MG63 (cell line): ENCODE measurements at regions not wholly inside any gene's neighbourhood (a gene's known extent, or its start where the extent isn't known, plus 50 kb on each side); places are given as distances from the start of the nearest gene placed in this dataset.
"Not testable (repeated sequence)": the region's sequence is repeated elsewhere in the genome, so short reads cannot be mapped to it uniquely, and the experiment has no call there.

Source experiments
- DNase-seq: peaks from one replicate; pipeline ENCODE4 v3.0.0-alpha.2; 2020
- H3K27me3 ChIP-seq: fragments of 250-450 bp; sonication (Bioruptor Pico); 2 replicates; pipeline ENCODE4 v1.5.1; 2020; ENCODE audit warnings: mild to moderate bottlenecking, moderate library complexity
- H3K36me3 ChIP-seq: fragments of 250-450 bp; sonication (Bioruptor Pico); 2 replicates; pipeline ENCODE4 v1.5.1; 2020; ENCODE audit warnings: mild to moderate bottlenecking, moderate library complexity
- H3K4me3 ChIP-seq: fragments of 250-450 bp; sonication (Bioruptor Pico); 2 replicates; pipeline ENCODE4 v1.5.1; 2020; ENCODE audit warnings: mild to moderate bottlenecking, moderate library complexity
- H3K9me3 ChIP-seq: fragments of 250-450 bp; sonication (Bioruptor Pico); 2 replicates; pipeline ENCODE4 v1.5.1; 2020; ENCODE audit warnings: mild to moderate bottlenecking, moderate library complexity

DNA sequence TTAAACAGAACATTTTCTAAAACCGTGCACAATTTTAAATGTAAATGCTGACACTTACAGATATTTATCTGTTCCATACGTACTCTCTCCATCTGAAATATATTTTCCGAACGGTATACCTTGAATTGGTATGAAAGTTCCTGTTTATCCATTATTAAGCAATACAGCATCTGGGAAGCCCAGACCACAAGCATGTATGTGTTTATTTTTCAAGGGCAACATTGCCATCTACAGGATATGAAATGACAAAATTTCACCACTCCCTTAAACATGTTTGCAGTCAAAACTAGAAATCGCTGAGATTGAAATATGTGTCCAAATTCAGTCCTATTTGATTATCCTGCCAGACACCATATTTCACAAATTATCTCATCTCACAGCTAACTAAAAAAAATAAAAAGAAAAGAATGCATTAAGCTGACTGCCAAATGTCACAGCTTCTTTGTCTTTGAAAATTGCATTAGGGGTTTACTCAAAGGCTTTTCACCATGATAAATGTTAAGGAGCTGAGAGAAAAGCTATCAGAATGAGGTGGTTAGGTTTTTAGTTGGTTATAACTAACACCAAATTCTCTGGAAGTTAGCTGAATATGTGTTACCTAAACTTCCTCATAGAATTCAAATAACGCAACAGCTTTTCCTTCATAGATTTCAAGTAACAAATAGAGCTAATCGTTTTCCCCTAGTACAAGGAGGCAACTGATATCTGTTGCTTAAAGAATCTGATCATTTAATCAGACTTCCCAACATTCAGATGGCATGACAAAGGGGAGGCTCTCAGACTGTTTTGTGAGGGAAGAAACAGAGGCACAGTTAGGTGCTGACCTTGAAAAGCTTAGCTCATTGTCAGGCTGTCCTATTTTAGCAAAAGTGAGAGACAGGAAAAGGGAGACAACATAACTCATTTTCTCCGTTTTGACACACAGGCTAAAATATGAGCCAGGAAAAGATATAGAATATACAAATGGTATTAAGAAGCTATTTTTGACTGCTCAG is 533.1 kb downstream of the TBL1XR1 start:
- Histone ChIP-seq H3K27me3 (no peaks in the 10 kb centered on the region), H3K9me3 (no peaks in the 10 kb centered on the region), H3K36me3 (no peaks in the 10 kb centered on the region), H3K4me3 (no peak overlapping the region)
- DNase-seq = peak; percentile 1

DNA sequence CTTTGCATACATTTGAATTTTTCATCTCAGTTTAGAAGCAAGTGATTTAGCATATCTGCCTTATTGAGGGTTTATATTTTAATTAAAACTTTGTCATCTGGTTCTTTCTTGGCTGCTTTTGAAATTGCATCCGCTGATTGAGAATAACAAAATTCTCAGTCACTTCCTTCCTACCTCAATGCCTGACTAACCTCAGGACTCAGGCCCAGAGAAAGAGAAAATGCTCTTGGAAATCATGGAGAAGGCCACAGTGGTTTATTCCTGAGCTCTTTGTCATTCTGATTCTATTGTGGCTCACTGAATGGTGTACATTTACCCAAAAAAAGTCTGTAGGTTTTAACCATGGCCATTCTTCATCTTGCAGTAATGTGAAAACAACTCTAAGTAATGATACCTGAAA is 533.9 kb downstream of the TBL1XR1 start:
- no peak for DNase-seq
- Histone ChIP-seq H3K36me3 (no peaks in the 10 kb centered on the region), H3K4me3 (no peak overlapping the region), H3K27me3 (no peaks in the 10 kb centered on the region), H3K9me3 (no peaks in the 10 kb centered on the region)

DNA sequence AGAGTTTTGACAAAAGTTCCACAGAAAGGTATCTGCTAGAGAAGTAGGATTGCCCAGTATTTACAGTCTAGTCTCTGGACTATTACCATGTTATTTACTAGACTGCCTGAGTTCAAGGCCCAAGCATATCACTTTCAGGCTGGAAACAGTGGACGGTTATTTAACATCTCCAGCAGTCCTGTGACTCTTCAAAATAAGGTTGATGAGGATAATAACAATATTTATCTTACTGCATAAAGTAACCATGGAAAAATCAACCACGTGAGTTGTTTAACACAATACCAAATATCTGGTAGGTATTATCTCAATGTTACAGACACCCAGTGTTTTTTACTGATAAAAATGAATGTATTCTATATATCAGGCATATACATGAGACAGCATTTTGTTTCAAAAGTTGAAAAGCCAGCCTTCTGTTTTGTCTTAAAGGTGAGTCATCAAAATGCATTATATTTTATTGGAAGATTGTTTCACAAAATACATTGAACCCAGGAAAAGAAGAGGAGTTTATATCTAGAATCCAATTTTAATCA is 535.8 kb downstream of the TBL1XR1 start:
- no peak overlapping the region for H3K4me3 ChIP-seq
- H3K36me3 ChIP-seq = no peaks in the 10 kb centered on the region
- no peaks in the 10 kb centered on the region for H3K27me3 ChIP-seq
- H3K9me3 ChIP-seq = no peaks in the 10 kb centered on the region
- DNase-seq = no peak

DNA sequence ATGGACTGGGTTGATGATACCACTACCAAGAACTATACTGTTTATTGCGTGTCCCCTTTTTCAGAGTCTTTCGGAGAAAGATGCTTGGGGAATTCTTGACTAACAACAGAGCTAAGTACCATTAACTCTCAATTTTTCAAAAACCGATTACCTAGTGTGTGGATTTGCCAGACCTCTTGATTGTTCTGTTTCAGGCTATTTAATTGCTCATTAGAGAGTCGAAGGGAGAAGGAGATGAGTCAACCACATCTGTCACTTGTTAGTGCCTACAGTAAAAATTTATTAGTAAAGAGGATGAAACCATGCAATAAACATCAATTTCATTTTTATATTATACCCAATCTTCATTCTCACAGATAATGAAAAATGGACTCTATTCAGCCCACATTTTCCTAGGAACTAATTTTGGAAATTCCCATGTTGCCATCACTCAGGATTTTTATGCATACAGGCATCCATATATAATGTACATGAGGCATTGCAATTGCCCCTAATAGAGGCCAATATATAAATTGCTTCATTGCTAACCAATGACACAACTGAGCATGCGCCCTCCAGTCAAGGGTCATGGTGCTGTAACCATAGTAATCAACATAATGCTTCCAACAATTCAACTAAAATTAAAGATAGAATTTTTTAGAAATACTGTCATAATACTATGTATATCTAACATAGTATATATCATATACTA is 541.7 kb downstream of the TBL1XR1 start:
- no peaks in the 10 kb centered on the region for H3K27me3 ChIP-seq
- no peak overlapping the region for H3K4me3 ChIP-seq
- no peaks in the 10 kb centered on the region for H3K9me3 ChIP-seq
- H3K36me3 ChIP-seq = no peaks in the 10 kb centered on the region
- no peak for DNase-seq

DNA sequence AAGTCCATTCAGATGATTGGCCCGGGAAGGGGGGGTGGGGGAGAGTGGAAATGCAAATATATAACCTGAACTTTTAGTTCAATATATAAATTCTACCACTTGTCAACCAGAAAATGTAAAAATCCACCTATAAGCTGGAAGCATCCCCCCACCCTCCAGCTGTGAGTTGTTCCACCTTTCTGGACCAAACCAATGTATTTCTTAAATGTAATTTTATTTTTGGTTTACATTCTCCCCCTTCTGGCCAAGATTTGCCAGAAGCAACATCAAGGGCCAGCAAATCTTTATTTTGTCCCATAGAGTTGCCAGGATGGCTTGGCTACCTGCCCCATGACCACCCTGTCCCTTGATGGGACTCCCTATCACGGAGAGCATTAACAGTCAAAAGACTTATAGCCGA is 545.7 kb downstream of the TBL1XR1 start:
- Histone ChIP-seq H3K4me3 (no peak overlapping the region), H3K9me3 (no peaks in the 10 kb centered on the region), H3K36me3 (no peaks in the 10 kb centered on the region), H3K27me3 (no peaks in the 10 kb centered on the region)
- DNase-seq = no peak

DNA sequence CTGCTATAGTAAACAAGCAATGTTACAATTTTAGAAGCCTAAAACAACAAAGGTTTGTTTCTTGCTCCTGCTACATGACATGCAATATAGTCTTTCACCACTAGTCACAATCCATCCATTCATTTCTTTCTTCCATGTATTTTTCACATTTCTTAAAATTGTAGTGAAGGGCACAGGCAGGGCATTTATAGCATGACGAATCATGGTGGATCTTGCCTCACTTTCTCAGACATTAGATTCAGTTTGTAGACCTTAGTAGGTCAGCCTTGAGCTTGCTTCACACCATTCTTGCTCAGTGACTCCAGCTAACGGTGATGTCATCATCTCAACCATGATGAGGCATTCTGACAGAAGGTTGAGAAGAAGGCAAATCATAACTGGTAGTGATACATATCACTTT is 546.8 kb downstream of the TBL1XR1 start:
- H3K4me3 ChIP-seq = no peak overlapping the region
- H3K36me3 ChIP-seq = no peaks in the 10 kb centered on the region
- no peaks in the 10 kb centered on the region for H3K9me3 ChIP-seq
- DNase-seq = peak; percentile 22
- H3K27me3 ChIP-seq = no peaks in the 10 kb centered on the region

DNA sequence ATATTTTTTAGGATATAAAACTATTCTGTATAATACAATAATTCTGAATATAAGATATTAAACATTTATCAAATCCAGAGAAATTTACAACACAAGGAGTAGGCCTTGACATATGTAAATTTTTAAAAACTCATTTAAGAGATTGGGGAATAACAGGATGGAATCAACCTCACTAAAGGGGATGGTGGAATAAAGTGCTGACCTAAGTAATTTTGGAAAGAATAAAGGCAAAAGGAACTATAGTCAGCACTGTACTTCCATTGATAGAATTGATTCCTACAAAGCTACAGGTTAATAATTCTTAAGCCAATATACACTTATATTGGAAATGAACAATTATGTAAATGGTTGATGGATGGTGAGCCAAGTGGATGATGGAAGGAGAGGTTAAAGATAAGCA is 549.3 kb downstream of the TBL1XR1 start:
- no peak for DNase-seq
- Histone ChIP-seq H3K4me3 (no peak overlapping the region), H3K27me3 (no peaks in the 10 kb centered on the region), H3K9me3 (no peaks in the 10 kb centered on the region), H3K36me3 (no peaks in the 10 kb centered on the region)

DNA sequence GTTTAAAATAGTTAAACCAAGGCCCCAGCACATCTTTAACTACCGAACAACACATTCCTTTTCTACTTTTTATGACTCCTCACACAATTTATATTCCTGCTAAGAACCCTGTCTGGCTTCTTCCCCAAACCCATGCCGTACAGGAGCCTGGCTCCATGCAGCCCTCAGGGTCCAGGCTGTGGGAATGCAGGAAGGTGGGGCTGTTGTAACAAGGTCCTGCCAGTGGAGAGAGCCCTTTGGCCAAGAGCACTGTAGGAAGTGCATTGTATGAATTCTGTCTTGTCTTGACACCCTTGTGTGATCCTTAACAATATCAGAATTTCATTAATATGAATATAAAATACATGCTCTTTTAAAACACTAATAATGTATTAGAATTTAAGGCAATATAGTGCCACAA is 563.8 kb downstream of the TBL1XR1 start:
- H3K4me3 ChIP-seq = no peak overlapping the region
- H3K27me3 ChIP-seq = peaks cover 24% of the 10 kb centered on the region
- H3K36me3 ChIP-seq = no peaks in the 10 kb centered on the region
- H3K9me3 ChIP-seq = no peaks in the 10 kb centered on the region
- peak; percentile 3 for DNase-seq

DNA sequence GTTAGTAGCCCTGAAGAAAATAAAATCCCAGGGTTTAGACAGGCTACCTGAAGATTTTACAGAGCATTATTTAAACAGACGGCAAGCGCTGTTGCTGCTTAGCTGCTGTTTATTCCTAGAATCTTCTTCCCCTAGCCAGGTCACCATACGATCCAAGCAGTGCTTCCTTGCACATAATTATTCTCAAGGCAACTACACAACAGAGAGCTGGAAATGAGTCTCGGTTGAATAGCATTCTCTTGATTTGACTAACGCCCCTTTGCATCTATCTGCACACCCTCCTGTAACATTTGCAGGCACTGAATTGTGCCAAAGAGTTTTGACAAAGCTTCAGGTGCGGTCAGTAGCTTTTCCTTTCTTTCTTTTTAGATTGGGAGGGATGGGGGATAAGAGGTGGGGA is 564.4 kb downstream of the TBL1XR1 start:
- Histone ChIP-seq H3K36me3 (no peaks in the 10 kb centered on the region), H3K4me3 (no peak overlapping the region), H3K27me3 (peaks cover 26% of the 10 kb centered on the region), H3K9me3 (no peaks in the 10 kb centered on the region)
- no peak for DNase-seq

DNA sequence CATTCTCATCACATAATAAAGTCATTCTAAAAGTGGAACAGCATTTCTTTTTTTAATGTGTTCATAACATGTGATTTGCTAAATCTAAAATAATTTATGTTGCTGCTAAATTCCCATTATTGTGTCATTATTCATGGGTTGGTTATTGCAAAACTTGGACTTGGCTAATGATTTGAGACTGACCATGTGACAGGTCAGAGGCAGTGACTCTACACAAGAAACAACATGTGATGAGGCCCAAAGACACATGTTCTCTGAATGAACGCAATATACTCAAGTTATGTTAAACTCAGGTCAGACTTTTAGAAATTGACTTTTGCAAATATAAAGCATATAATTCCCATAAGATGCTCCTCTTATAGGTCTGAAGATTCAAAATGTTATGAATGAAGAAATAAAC is 566.1 kb downstream of the TBL1XR1 start:
- Histone ChIP-seq H3K9me3 (no peaks in the 10 kb centered on the region), H3K36me3 (no peaks in the 10 kb centered on the region), H3K4me3 (no peak overlapping the region), H3K27me3 (peaks cover 26% of the 10 kb centered on the region)
- no peak for DNase-seq

DNA sequence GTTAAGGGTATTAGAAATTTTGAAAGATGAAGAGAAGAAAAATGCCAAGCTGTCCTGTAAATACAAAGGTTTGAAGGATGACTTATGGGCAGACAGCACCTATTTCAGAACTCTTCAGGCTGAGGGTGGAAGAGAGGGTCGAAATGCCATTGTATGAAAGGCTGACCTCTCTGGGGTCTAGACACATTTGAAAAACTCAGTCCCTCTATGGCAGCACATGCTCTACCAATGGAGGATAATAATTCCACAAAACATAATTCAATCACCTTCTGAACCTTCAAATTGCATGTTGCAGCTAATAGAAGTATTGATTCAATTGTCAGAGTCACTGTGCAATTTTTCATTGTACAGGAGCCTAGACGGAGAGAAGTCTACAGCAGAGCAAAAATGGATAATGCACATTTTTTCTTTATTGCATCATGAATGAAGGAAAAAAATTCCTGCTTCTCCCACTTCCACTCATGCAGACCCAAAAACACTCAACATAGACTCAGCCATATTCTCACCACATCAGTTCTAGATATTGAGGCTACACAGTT is 569.1 kb downstream of the TBL1XR1 start:
- DNase-seq = no peak
- Histone ChIP-seq H3K9me3 (no peaks in the 10 kb centered on the region), H3K4me3 (no peak overlapping the region), H3K27me3 (peaks cover 22% of the 10 kb centered on the region), H3K36me3 (no peaks in the 10 kb centered on the region)

DNA sequence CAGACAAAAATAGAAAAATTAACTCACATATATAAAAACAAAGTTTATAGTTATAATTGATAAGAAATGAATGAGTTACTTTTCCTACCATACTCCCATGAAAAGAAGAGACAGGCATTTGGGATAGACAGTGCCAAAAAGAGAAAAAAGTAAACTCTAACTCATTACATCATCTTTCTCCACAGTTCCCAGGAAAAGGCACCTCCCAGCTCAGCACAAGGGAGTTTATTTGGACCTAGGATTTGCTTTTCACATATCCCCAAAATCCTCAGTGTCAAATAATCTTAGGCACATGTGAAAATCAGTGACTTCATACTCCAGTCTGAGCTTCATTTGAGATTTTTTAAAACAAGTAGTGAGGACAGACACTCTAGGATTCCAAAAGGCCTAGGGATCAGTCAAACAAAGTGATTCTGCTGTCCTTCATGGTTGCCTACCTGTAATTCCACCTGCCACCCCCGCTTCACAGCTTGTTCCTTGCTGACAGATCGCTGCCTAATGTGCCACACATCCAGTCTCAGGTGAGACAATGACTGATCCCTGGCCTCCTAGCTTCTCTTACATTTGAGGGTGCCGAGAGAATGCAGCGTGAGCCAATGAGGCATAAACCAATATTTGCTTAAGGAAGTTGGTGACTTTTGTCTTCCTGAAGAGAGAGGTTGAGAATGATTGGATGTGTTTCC is 573.7 kb downstream of the TBL1XR1 start:
- no peak for DNase-seq
- Histone ChIP-seq H3K4me3 (no peak overlapping the region), H3K27me3 (peaks cover 6% of the 10 kb centered on the region; the same call in 1 of the 2 replicates), H3K36me3 (no peaks in the 10 kb centered on the region), H3K9me3 (no peaks in the 10 kb centered on the region)

DNA sequence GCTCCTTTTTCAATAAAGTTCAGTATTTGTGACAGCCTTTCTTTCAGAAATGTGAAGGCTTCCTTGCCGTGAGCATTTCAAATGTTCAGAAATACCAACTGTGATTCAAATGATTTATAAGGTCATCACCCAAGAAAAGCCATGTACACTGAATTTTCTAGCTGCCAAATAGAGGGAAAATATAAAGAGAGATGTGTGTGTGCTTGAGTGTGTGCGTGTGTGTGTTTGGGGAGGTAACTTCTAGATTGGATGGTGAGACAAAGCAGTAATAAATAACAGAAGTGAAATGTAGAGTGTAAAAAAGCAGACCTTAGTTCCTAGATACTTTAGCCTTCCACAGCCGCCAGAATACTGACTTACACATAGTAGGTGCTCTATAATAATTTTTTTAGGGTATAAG is 577.4 kb downstream of the TBL1XR1 start:
- Histone ChIP-seq H3K4me3 (no peak overlapping the region), H3K27me3 (peaks cover 3% of the 10 kb centered on the region; the same call in 1 of the 2 replicates), H3K9me3 (no peaks in the 10 kb centered on the region), H3K36me3 (no peaks in the 10 kb centered on the region)
- no peak for DNase-seq

DNA sequence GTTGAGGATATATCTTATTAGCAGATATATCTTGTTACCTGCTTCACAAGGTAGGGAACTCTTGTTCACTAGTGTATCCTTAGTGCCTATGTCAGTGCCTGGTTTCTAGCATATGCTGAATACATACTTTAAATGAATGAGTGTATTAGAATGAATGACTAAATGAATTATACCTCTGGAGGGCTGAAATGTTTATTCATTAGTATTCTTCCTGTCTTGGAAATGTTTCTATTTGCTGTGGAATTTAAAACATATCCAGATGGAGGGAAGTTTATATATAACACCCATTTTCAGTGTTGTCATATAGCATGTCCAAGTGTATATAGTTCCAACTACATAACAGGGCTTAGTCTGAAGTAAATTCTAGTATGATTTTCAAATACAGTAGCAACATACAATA is 581.5 kb downstream of the TBL1XR1 start:
- Histone ChIP-seq H3K9me3 (no peaks in the 10 kb centered on the region), H3K27me3 (peaks cover 3% of the 10 kb centered on the region; the same call in 1 of the 2 replicates), H3K4me3 (no peak overlapping the region), H3K36me3 (no peaks in the 10 kb centered on the region)
- no peak for DNase-seq

DNA sequence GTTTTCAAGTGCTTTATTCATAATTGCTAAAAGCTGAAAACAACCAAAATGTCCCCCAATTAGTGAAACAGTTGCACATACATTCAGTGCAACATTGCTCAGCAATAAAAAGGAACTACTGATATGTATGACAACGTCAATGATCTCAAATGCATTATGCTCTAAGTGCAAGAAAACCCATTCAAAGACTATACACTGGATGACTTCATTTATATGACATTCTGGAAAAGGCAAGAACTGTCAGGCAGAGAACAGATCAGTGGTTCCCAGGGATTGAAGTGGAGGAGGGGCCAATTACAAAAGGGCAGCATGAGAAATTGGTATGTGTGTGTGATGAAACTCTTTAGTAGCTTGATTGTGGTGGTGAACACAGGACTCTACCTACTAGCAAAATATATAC is 585.6 kb downstream of the TBL1XR1 start:
- Histone ChIP-seq H3K4me3 (no peak overlapping the region), H3K9me3 (no peaks in the 10 kb centered on the region), H3K36me3 (no peaks in the 10 kb centered on the region), H3K27me3 (no peaks in the 10 kb centered on the region; the same call in 1 of the 2 replicates)
- no peak for DNase-seq

DNA sequence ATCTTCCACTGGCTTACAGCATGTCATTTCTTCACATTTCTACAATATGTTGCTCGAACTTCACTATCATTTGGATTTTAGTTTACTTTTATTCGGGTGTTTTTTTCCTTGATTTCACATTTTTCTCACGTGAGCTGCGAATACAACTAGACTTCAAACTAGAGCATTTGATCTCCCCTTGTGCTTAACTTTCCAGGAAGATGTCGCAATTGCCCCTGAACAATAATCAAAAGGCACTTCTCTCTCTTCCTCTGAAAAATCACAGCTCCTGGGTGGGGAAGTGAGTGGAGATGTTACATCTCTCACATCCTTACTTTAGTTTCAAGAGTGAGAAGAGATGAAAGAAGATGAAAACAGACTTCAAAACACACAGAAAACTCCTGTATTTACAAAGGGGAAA is 587.9 kb downstream of the TBL1XR1 start:
- Histone ChIP-seq H3K27me3 (peaks cover 2% of the 10 kb centered on the region; the same call in 1 of the 2 replicates), H3K9me3 (no peaks in the 10 kb centered on the region), H3K4me3 (no peak overlapping the region), H3K36me3 (no peaks in the 10 kb centered on the region)
- no peak for DNase-seq

DNA sequence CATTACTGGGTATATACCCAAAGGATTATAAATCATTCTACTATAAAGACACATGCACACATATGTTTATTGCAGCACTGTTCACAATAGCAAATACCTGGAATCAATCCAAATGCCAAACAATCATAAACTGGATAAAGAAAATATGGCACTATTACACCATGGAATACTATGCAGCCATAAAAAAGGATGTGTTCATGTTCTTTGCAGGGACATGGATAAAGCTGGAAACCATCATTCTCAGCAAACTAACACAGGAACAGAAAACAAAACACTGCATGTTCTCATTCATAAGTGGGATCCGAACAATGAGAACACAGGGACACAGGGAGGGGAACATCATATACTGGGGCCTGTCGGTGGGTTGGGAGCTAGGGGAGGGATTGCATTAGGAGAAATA is 591.7 kb downstream of the TBL1XR1 start:
- H3K9me3 ChIP-seq, H3K4me3 ChIP-seq, DNase-seq, H3K36me3 ChIP-seq: not testable (repeated sequence)
- H3K27me3 ChIP-seq = peaks cover 10% of the 10 kb centered on the region; the same call in 1 of the 2 replicates
